Stimulated activated naive CD8-positive, alpha-beta T cell treated with anti-CD3 and anti-CD28 coated beads, Interleukin-15, Interleukin-2, amounts not matched to agents 100 ng/mL and 50 ng/mL, for 24 hours (primary cell): ENCODE measurements at regions not wholly inside any gene's neighbourhood (a gene's known extent, or its start where the extent isn't known, plus 50 kb on each side); places are given as distances from the start of the nearest gene placed in this dataset.
"Not testable (repeated sequence)": the region's sequence is repeated elsewhere in the genome, so short reads cannot be mapped to it uniquely, and the experiment has no call there.

ENCODE experiments used
- H3K27ac Mint-ChIP-seq: one replicate; pipeline ENCODE4 v1.8.0; 2021; ENCODE audit warnings: mild to moderate bottlenecking, mixed read lengths
- H3K27me3 Mint-ChIP-seq: one replicate; pipeline ENCODE4 v1.8.0; 2021; ENCODE audit warnings: mixed read lengths
- H3K36me3 Mint-ChIP-seq: one replicate; pipeline ENCODE4 v1.8.0; 2021; ENCODE audit warnings: low read depth, mixed read lengths
- H3K4me1 Mint-ChIP-seq: one replicate; pipeline ENCODE4 v1.8.0; 2021; ENCODE audit warnings: low read depth, mixed read lengths
- H3K4me3 Mint-ChIP-seq: one replicate; pipeline ENCODE4 v1.8.0; 2021; ENCODE audit warnings: mild to moderate bottlenecking, mixed read lengths
- H3K9me3 Mint-ChIP-seq: one replicate; pipeline ENCODE4 v1.8.0; 2021; ENCODE audit warnings: mixed read lengths

DNA sequence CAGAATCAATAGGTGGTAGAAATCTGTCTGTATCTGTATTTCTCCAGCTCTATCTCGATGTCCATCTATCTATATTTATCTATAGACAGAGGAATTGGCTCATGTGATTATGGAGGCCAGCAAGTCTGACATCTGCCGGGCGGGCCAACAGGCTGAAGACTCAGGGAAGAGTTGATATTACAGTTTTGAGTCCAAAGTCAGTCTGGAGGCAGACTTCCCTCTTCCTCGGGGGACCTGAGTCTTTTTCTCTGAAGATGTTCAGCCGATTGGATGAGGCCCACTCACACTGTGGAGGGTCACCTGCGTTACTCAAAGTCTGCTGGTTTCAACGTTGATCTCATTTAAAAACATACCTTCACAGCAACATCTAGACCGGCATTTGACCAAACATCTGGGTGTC lies 98.7 kb downstream of the RAMP3 start:
- Mint-ChIP-seq H3K4me3 (no peak overlapping the region), H3K27me3 (peaks cover 21% of the 10 kb centered on the region), H3K27ac (no peak overlapping the region), H3K9me3 (no peaks in the 10 kb centered on the region), H3K4me1 (no peaks in the 10 kb centered on the region), H3K36me3 (no peaks in the 10 kb centered on the region)

DNA sequence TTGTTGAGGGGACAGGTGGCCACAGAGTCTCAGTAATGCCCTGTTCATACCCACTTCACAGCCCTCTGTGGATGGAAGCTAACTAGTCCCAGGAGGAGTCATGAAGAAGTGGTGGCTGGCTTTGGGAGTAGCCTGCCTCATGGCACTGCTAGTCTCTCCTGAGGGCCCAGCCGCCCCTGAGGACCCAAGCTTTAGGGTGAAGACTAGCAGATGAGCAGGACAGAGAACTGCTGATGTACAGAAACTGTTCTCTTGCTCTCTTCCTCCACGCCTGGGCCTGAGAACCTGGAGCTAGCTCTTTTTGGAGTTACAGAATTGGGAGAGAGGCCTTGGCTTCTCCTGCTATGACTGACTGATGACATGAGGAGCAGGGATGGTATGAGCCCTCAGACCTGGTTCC lies 99.2 kb downstream of the RAMP3 start:
- Mint-ChIP-seq H3K27me3 (peaks cover 21% of the 10 kb centered on the region), H3K36me3 (no peaks in the 10 kb centered on the region), H3K9me3 (no peaks in the 10 kb centered on the region), H3K4me1 (no peaks in the 10 kb centered on the region), H3K27ac (no peak overlapping the region), H3K4me3 (no peak overlapping the region)

DNA sequence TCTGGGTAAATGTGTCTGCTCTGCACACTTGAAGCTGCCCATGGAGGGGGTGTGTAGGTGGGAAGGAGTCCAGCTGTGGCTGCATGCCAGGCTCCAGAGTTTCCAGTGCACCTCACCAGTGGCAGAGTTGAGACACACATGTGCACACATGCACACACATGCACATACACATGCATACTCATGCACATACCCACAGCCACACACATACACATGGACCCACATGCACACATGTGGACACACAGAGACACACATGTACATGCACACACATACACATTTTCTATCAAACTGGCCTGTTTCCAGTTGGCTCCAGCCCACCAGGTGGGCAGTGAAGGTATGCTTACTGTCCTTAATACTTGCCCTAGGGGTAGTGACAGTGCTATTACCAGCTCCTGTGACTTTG lies 99.7 kb downstream of the RAMP3 start:
- Mint-ChIP-seq H3K9me3 (no peaks in the 10 kb centered on the region), H3K27me3 (peaks cover 21% of the 10 kb centered on the region), H3K27ac (no peak overlapping the region), H3K4me1 (no peaks in the 10 kb centered on the region), H3K36me3 (no peaks in the 10 kb centered on the region), H3K4me3 (no peak overlapping the region)

DNA sequence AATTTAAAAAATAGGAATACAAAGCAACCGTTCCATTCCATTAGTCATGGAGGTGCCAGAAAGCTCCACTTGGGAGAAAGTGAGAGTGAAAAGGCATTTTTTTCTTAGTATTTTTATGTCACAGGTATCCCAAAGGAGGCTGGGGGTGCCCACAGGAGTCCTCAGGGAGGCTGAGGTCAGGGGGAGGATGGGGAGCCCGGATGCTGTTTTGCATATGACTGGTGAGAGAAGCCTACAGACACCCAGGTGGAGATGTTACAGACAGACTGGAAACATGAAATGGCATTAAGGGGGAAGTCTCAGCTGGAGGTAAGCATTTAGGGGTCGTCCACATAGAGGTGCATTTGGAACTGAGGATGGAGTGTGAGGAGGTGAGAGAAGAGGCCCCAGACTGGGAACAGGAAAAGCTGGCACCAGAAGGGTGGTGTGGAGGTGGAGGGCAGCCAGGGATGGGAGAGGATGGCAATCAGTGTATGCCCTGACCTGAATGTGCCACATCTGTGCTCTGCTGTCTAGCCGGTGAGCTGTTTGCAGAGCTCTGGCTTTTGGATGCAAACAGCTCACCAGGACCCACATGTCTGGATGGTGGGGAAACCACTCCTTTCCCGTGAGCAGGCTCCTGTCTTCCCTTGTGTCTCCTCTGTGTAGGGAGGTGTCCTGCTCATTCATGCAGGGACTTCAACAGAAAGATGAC lies 101.1 kb downstream of the RAMP3 start:
- H3K4me1 Mint-ChIP-seq, result no peaks in the 10 kb centered on the region
- peaks cover 22% of the 10 kb centered on the region for H3K27me3 Mint-ChIP-seq
- no peaks in the 10 kb centered on the region for H3K36me3 Mint-ChIP-seq

DNA sequence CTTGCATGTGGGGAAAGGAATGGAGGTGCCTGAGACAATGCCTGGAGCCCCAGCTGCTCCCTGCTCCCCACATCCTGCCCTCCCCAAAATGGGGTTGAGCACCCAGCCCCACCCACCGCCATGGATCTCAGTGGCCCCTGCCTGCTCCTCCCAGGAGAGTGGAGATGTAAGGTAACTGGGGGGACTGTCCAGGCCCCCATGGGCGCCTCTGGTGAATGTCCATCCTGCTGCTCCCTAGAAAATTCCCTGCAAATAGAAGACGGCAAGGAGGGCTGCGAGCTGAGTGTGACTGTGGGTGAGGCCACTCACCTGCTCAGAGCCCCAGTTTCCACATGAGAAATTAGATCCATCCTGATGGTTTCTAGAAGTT lies 101.6 kb downstream of the RAMP3 start:
- H3K36me3 Mint-ChIP-seq, result no peaks in the 10 kb centered on the region
- no peaks in the 10 kb centered on the region for H3K4me1 Mint-ChIP-seq
- no peak overlapping the region for H3K4me3 Mint-ChIP-seq
- peaks cover 5% of the 10 kb centered on the region for H3K9me3 Mint-ChIP-seq
- H3K27ac Mint-ChIP-seq, result no peak overlapping the region
- H3K27me3 Mint-ChIP-seq, result peaks cover 18% of the 10 kb centered on the region

More for the DNA sequence above, 101.1 kb downstream of the RAMP3 start:
- Mint-ChIP-seq H3K4me3 (no peak overlapping the region), H3K27ac (no peak overlapping the region), H3K9me3 (peaks cover 5% of the 10 kb centered on the region)

DNA sequence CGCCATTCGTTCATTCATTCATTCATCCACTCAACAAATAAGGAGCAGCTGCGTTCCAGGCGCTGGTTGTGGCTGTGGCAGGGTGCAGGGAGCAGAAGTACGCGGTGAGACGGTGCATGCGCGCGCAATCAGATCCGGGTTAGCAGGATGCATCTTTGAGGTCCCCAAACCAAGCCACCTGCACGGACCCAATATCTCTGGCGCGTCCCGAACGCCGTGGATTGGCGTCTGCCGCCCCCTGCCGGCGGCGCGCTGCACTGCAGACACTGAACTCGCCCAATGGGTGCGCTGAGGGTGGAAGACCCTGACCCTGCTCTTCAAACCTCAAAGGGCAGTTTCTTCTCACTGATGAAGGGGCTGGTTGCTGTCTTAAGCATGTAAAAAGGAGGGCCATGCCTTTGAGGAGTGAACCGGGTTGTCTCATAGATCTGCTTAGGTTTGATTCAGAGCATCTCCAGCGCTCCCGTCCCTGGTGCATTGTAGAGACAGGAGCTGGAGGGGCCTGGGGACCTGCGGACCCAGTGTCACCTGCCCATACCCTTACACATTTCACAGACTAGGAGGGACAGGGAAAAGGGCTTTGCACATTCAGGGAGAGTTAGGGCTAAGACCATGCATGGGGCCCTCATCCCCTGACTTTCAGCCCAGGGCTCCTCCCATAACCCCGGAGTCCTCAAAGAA lies 102.5 kb downstream of the RAMP3 start:
- H3K9me3 Mint-ChIP-seq, result peaks cover 5% of the 10 kb centered on the region
- no peak overlapping the region for H3K4me3 Mint-ChIP-seq
- H3K4me1 Mint-ChIP-seq, result no peaks in the 10 kb centered on the region
- no peak overlapping the region for H3K27ac Mint-ChIP-seq
- peaks cover 15% of the 10 kb centered on the region for H3K27me3 Mint-ChIP-seq
- no peaks in the 10 kb centered on the region for H3K36me3 Mint-ChIP-seq

DNA sequence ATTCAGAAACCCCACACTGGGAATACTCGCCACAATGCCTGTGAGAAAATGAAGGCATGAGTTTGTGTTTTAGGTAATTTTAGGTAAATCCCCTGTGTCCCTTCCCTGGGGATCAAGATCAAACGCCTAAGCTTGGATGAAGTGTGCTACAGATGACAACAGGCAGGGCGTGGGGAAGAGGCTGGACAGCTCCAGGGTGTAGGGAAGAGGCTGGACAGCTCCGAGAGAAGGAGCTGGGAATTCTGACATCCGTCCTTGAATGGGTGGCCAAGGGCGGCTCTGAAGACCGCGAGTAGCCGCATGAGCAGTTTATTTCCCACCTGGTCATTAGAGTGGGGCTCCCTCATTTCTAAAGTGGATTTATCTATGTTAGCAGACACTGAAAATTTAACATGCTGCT lies 109.7 kb downstream of the RAMP3 start:
- H3K36me3 Mint-ChIP-seq, result no peaks in the 10 kb centered on the region
- H3K27ac Mint-ChIP-seq, result no peak overlapping the region
- peaks cover 5% of the 10 kb centered on the region for H3K9me3 Mint-ChIP-seq
- H3K4me1 Mint-ChIP-seq, result no peaks in the 10 kb centered on the region
- H3K27me3 Mint-ChIP-seq, result peaks cover 11% of the 10 kb centered on the region
- no peak overlapping the region for H3K4me3 Mint-ChIP-seq

DNA sequence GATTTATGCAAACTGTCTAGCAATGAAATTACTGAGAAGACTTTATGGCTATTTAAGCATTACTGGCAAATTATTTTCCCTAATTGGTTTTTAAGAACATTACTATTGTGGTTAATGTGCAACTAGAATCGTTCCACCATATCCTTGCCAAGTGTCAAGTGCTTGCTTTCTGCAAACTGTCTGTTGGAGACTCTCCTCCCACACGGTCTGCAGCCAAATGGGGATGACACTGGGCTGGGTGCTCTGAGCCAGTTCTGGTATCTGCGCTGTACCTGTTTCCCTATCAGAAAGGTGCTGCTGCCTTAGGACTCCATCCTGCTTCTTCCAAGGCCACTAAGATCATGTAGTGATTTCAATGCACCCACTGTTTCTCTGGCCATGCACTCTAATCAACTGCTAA lies 110.4 kb downstream of the RAMP3 start:
- Mint-ChIP-seq H3K27ac (no peak overlapping the region), H3K4me3 (no peak overlapping the region), H3K9me3 (peaks cover 3% of the 10 kb centered on the region), H3K4me1 (no peaks in the 10 kb centered on the region), H3K27me3 (peaks cover 10% of the 10 kb centered on the region), H3K36me3 (no peaks in the 10 kb centered on the region)

DNA sequence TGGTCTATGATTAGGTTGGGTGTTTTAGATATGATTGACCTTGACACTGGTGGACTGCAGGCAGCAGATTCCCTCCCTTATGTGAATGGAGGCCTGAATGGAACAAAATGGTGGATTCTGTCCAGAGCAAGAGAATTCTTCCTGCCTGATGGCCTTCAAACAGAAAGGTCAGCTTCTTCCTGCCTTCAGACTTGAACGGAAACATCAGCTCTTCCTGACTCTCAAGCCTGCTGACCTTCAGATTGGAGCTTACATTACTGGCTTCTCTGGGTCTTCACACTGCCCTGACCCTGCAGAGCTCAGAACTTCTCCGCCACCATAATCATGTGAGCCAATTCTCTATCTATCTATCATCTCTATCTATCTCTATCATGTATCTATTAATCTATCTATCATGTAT lies 111.6 kb downstream of the RAMP3 start:
- no peak overlapping the region for H3K4me3 Mint-ChIP-seq
- peaks cover 6% of the 10 kb centered on the region for H3K27me3 Mint-ChIP-seq
- H3K4me1 Mint-ChIP-seq, result no peaks in the 10 kb centered on the region
- H3K36me3 Mint-ChIP-seq, result no peaks in the 10 kb centered on the region
- no peak overlapping the region for H3K27ac Mint-ChIP-seq
- no peaks in the 10 kb centered on the region for H3K9me3 Mint-ChIP-seq

DNA sequence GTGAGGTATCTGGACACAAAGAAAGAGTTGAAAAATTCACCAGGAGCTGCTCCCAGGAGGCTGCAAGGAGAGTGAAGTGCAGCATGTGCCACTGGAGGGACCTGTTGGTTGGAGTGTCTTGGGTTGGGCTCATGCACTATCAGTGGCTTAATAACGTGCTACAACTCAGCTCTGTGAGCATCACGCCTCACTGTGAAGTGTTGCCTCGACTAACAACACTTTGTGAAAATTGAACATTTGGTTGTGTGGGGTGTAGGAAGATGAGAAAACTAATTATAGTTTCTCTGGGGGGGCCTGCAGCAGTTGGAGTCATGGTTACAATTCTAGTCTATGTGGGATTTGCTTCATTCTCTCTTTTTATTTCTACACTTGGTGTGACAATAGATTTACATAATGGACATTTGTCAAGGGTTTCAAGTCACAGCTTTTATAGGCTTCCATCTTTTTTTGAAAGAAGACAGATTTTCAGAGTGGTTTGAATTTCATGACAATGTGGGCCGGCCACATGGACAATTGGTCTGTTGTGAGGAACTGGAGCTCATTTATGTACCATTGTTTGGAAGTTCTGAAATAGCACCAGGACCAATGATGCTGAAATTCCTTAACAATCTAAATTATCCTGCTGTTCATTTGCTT lies 121.3 kb downstream of the RAMP3 start:
- Mint-ChIP-seq H3K36me3 (no peaks in the 10 kb centered on the region), H3K4me1 (no peaks in the 10 kb centered on the region), H3K9me3 (no peaks in the 10 kb centered on the region), H3K27ac (no peak overlapping the region), H3K4me3 (no peak overlapping the region), H3K27me3 (peaks cover 27% of the 10 kb centered on the region)

DNA sequence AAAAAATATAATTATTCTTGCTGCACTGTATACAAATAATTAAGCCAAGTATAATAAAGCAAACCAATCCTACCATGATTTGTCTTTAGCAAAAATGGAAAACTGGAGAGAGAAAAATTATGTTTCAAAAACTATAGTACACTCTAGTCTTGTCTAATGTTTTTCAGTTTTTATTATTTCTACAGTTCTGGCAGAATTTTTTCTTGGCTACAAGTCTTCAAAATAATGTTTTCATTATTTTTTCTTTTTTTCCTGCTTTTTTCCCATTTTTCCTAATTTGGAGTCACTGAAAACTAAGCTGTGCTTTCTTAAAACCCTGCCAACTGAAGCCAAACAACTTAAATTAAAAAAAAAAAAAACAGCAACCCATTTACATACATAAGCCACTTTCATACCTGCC lies 132.0 kb downstream of the RAMP3 start:
- peaks cover 18% of the 10 kb centered on the region for H3K27me3 Mint-ChIP-seq
- H3K9me3 Mint-ChIP-seq, H3K27ac Mint-ChIP-seq, H3K4me1 Mint-ChIP-seq, H3K4me3 Mint-ChIP-seq, H3K36me3 Mint-ChIP-seq: not testable (repeated sequence)

DNA sequence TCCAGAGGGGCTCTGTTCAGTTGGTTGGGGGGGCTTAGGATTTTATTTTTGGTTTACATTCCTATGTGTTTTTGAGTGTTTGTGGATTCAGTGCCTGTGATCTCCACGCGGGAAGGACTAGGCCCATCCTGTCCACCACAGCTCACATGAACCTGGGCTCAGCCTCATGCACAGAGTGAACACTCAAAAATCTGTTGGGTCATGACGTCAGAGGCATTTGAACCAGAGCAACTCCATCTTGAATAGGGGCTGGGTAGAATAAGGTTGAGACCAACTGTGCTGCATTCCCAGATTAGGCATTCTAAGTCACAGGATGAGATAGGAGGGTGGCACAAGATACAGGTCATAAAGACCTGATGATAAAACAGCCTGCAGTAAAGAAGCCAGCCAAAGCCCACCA lies 133.3 kb downstream of the RAMP3 start:
- Mint-ChIP-seq H3K4me1 (no peaks in the 10 kb centered on the region), H3K27me3 (peaks cover 21% of the 10 kb centered on the region), H3K27ac (no peak overlapping the region), H3K4me3 (no peak overlapping the region), H3K9me3 (peaks cover 6% of the 10 kb centered on the region), H3K36me3 (no peaks in the 10 kb centered on the region)

DNA sequence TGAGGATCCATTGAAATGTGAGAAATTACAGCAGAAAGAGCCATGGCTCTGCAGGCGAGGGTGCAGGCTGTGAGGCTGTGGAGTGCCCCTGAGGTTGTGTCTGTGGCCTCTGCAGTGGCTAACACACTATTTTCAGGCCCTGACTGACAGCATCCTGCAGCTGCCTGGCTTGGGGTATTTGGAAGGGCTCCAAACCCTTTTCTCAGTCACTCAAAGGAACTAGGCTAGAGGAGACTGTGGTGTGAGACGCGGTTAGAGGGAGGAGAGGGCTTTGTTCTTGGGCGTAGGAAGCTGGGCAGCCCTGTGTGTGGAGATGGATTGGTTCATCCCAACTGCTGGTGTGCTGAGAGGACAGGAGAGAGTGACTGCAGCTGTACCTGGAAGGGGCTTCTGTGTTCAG lies 134.9 kb downstream of the RAMP3 start:
- Mint-ChIP-seq H3K9me3 (peaks cover 6% of the 10 kb centered on the region), H3K36me3 (no peaks in the 10 kb centered on the region)

DNA sequence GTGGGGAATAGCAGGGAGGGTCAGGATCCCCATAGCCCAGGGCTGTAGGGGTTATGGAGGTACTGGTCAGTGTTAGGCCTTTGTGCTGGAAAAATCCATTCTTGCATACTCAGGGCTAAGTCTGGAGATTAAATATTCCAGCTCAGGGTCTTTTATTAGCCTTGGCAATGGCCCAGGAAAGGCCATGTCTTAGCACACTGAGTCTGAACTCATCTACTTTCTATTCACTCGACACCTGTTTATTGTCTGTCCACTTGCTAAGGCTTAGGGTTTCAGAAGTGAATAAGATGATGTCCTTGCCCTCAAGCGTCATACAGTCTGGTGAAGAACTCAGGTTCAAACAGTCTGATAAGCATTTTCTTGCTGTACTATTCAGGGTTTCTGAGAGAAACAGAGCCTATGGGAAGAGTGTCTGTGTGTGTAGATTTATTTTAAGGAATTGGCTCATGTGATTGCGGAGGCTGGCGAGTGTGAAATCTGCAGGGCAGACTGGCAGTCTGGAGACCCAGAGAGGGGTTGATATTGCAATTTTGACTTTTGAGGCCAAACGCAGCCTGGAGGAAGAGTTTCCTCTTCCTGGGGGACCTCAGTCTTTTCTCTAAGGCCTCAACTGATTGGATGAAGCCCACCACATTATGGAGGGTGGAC lies 135.8 kb downstream of the RAMP3 start:
- Mint-ChIP-seq H3K27ac (no peak overlapping the region), H3K4me3 (no peak overlapping the region), H3K36me3 (no peaks in the 10 kb centered on the region), H3K4me1 (no peaks in the 10 kb centered on the region), H3K27me3 (peaks cover 28% of the 10 kb centered on the region), H3K9me3 (peaks cover 2% of the 10 kb centered on the region)

More for the DNA sequence above, 134.9 kb downstream of the RAMP3 start:
- H3K4me3 Mint-ChIP-seq, result no peak overlapping the region
- peaks cover 29% of the 10 kb centered on the region for H3K27me3 Mint-ChIP-seq
- no peak overlapping the region for H3K27ac Mint-ChIP-seq
- no peaks in the 10 kb centered on the region for H3K4me1 Mint-ChIP-seq

DNA sequence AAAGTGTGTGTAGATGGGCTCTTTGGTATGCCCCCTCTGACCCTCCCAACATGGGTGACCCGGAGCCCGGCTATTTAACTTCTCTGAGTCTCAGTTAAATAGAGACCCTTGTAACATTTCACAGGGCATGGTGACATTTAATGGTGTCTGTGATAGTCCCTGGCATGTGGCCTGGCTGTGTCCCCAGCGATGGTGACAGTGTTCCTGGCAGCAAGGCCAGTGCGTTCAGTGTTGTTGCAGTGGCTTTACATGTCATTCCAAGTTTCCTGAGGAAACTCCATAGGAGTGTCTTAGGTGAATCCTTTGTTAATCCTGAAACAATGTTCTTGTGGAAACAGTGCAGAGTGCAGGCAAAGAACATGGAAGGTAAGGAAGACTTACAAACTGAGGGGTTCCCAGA lies 137.0 kb downstream of the RAMP3 start:
- H3K9me3 Mint-ChIP-seq, result no peaks in the 10 kb centered on the region
- no peak overlapping the region for H3K27ac Mint-ChIP-seq
- H3K4me3 Mint-ChIP-seq, result no peak overlapping the region
- H3K27me3 Mint-ChIP-seq, result peaks cover 33% of the 10 kb centered on the region
- H3K4me1 Mint-ChIP-seq, result no peaks in the 10 kb centered on the region
- H3K36me3 Mint-ChIP-seq, result no peaks in the 10 kb centered on the region
